Panc1 (cell line): ENCODE measurements at regions not wholly inside any gene's neighbourhood (a gene's known extent, or its start where the extent isn't known, plus 50 kb on each side); places are given as distances from the start of the nearest gene placed in this dataset.

Source experiments
- ATAC-seq: fragments of 200-7000 bp; cut with Tn5 transposase; 2 replicates; pipeline ENCODE4 v1.9.1; 2020; ENCODE audit warnings: mild to moderate bottlenecking, moderate library complexity
- BruUV-seq: library from RNA; stranded (reverse); fragments of 400-500 nt; replicated peaks from 2 replicates; lab custom pipeline; 2021; lab: Mats Ljungman, UMichigan
- CTCF ChIA-PET: fragments of 300-600 bp; sonication (Branson Sonifier 250); formaldehyde crosslinking; loops from one replicate; lab custom pipeline; 2022; ENCODE audit warnings: antibody characterized with exemption; lab: Charles Lee
- POLR2A ChIA-PET: fragments of 300-600 bp; sonication (Branson Sonifier 250); formaldehyde crosslinking; loops from one replicate; lab custom pipeline; 2022; ENCODE audit warnings: antibody characterized with exemption; lab: Charles Lee
- DNase-seq: peaks from one replicate; pipeline ENCODE4 v3.0.0-alpha.2; 2010; ENCODE audit warnings: low read depth, low spot score
- H3K27ac ChIP-seq: 2 replicates; pipeline ENCODE4 v1.5.1; 2011; ENCODE audit warnings: mild to moderate bottlenecking, low read length, inconsistent platforms
- H3K27me3 ChIP-seq: fragments of 200-500 bp; sonication (Bioruptor generic); 2 replicates; pipeline ENCODE4 v1.6.0; 2014; ENCODE audit warnings: low read length, inconsistent platforms; ENCODE audit not compliant: control insufficient read depth, insufficient read depth
- H3K36me3 ChIP-seq: fragments of 200-500 bp; sonication (Bioruptor generic); 2 replicates; pipeline ENCODE4 v1.5.1; 2014; ENCODE audit warnings: inconsistent platforms, mild to moderate bottlenecking, low read length, moderate library complexity; ENCODE audit not compliant: control insufficient read depth, insufficient read depth
- H3K4me1 ChIP-seq: 2 replicates; pipeline ENCODE4 v1.5.1; 2011; ENCODE audit warnings: inconsistent platforms, mild to moderate bottlenecking, low read length, moderate library complexity; ENCODE audit not compliant: control insufficient read depth, insufficient read depth
- H3K4me3 ChIP-seq, 2 experiments: 2 replicates each; pipeline ENCODE4 v1.5.1; 2011 to 2012; ENCODE audit warnings: low read depth in 2 of 2, low read length in 2 of 2, mild to moderate bottlenecking in 2 of 2, inconsistent platforms in 1 of 2, moderate library complexity in 1 of 2
- H3K9me3 ChIP-seq: fragments of 200-500 bp; sonication (Bioruptor generic); 2 replicates; pipeline ENCODE4 v1.5.1; 2014; ENCODE audit warnings: low read depth, mild to moderate bottlenecking, inconsistent platforms, low read length, moderate library complexity; ENCODE audit not compliant: control insufficient read depth, insufficient read depth
- POLR2AphosphoS5 ChIP-seq: IDR thresholded peaks from 2 replicates; pipeline ENCODE4 v1.6.1; 2012; ENCODE audit warnings: mild to moderate bottlenecking, low read depth, low read length, moderate library complexity
- SIN3A ChIP-seq: IDR thresholded peaks from 2 replicates; pipeline ENCODE4 v1.6.1; 2012; ENCODE audit warnings: low read depth, mild to moderate bottlenecking, low read length, moderate library complexity, borderline replicate concordance; ENCODE audit not compliant: insufficient read depth
- TCF7L2 ChIP-seq: IDR thresholded peaks from 2 replicates; pipeline ENCODE4 v1.6.1; 2011; ENCODE audit warnings: mild to moderate bottlenecking, low read depth, low read length, inconsistent platforms
- in situ Hi-C: cut with HindIII; loops from 2 replicates; pipeline ENCODE4 v1.10.0; 2016; ENCODE audit warnings: low sequenced_read_pairs, low pct_unique_long_range_greater_than_20kb
- intact Hi-C: fragments of 100-400 bp; cut with micrococcal nuclease; formaldehyde crosslinking; loops from one replicate; pipeline ENCODE4 v1.10.0; 2022; ENCODE audit not compliant: unreplicated experiment
- TF ChIP-seq, protein P1 (sequence below), 2 experiments: IDR thresholded peaks; 2 replicates each; pipeline ENCODE4 v1.6.1; 2011 to 2012; ENCODE audit warnings: low read depth in 2 of 2, control low read depth in 1 of 2, low read length in 1 of 2, mild to moderate bottlenecking in 1 of 2, moderate library complexity in 1 of 2; ENCODE audit not compliant: insufficient read depth in 1 of 2
- TF ChIP-seq, protein P2 (sequence below): fragments of 450-650 bp; IDR thresholded peaks from 2 replicates; pipeline ENCODE4 v1.5.1; 2017; ENCODE audit warnings: mild to moderate bottlenecking

DNA sequence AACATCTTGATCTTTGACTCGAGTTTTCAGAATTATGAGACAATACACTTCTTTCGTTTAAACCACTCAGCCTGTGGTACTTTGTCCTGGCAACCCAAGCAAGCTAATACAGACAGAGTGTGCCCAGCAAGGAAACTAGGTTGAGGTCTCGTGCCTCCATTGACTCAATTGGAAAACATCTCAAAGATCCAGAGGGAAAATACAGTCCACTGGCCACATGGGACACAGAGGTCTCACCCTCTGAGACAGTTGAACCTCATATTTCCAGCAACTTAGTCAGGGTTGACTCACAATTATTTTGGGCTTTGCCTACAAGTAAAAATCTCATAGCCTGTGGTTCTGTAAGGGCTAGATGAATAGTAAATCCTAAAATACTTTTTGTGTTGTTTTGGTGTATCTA lies 631.5 kb downstream of the MTRR start:
- ATAC-seq (no peak), DNase-seq (no peak)
- Histone ChIP-seq H3K36me3 (no peaks in the 10 kb centered on the region), H3K4me3 (no peak overlapping the region), H3K27me3 (no peaks in the 10 kb centered on the region), H3K27ac (no peak overlapping the region), H3K4me1 (no peaks in the 10 kb centered on the region), H3K9me3 (no peaks in the 10 kb centered on the region)
- no TSS peak for BruUV-seq
- CTCF ChIA-PET: no interaction called here
- intact Hi-C loops (no loop called here), in situ Hi-C loops (no loop called here)
- POLR2A ChIA-PET: no interaction called here
- TF ChIP-seq, protein P1, sequence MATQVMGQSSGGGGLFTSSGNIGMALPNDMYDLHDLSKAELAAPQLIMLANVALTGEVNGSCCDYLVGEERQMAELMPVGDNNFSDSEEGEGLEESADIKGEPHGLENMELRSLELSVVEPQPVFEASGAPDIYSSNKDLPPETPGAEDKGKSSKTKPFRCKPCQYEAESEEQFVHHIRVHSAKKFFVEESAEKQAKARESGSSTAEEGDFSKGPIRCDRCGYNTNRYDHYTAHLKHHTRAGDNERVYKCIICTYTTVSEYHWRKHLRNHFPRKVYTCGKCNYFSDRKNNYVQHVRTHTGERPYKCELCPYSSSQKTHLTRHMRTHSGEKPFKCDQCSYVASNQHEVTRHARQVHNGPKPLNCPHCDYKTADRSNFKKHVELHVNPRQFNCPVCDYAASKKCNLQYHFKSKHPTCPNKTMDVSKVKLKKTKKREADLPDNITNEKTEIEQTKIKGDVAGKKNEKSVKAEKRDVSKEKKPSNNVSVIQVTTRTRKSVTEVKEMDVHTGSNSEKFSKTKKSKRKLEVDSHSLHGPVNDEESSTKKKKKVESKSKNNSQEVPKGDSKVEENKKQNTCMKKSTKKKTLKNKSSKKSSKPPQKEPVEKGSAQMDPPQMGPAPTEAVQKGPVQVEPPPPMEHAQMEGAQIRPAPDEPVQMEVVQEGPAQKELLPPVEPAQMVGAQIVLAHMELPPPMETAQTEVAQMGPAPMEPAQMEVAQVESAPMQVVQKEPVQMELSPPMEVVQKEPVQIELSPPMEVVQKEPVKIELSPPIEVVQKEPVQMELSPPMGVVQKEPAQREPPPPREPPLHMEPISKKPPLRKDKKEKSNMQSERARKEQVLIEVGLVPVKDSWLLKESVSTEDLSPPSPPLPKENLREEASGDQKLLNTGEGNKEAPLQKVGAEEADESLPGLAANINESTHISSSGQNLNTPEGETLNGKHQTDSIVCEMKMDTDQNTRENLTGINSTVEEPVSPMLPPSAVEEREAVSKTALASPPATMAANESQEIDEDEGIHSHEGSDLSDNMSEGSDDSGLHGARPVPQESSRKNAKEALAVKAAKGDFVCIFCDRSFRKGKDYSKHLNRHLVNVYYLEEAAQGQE (IDR thresholded peaks at IDR 0.05; ENCODE audit: insufficient read depth in 1 of 2, low read depth in 2 of 2, low read length in 1 of 2): no peak
- TF ChIP-seq, protein P2, sequence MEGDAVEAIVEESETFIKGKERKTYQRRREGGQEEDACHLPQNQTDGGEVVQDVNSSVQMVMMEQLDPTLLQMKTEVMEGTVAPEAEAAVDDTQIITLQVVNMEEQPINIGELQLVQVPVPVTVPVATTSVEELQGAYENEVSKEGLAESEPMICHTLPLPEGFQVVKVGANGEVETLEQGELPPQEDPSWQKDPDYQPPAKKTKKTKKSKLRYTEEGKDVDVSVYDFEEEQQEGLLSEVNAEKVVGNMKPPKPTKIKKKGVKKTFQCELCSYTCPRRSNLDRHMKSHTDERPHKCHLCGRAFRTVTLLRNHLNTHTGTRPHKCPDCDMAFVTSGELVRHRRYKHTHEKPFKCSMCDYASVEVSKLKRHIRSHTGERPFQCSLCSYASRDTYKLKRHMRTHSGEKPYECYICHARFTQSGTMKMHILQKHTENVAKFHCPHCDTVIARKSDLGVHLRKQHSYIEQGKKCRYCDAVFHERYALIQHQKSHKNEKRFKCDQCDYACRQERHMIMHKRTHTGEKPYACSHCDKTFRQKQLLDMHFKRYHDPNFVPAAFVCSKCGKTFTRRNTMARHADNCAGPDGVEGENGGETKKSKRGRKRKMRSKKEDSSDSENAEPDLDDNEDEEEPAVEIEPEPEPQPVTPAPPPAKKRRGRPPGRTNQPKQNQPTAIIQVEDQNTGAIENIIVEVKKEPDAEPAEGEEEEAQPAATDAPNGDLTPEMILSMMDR: no peak

DNA sequence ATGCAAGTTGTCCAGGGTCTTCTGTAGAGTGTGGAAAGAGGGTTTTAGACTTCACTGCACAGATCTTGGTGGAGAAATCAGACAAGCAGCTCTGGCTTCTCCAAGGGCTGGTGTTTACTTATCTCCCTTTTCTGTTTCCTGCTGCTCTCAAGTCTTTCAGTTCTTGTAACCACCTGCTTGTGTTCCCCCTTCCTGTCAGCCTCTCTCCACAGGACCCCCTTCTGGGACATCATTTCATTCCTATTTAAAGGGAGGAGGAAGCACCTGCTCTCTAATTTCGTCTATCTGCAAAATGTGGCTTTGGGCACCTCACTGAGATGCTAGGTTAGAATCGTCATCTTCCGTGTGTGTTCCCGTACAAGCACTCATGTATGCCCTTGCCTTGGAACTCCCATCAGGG lies 636.2 kb downstream of the MTRR start:
- ChIA-PET POLR2A (no interaction called here), CTCF (no interaction called here)
- BruUV-seq: no TSS peak
- no peak for DNase-seq
- Histone ChIP-seq H3K27me3 (no peaks in the 10 kb centered on the region), H3K36me3 (no peaks in the 10 kb centered on the region), H3K27ac (no peak overlapping the region), H3K9me3 (no peaks in the 10 kb centered on the region), H3K4me3 (no peak overlapping the region), H3K4me1 (no peaks in the 10 kb centered on the region)
- TF ChIP-seq, protein P2: no peak
- TF ChIP-seq TCF7L2: no peak
- TF ChIP-seq POLR2AphosphoS5: no peak
- no peak for TF ChIP-seq SIN3A
- TF ChIP-seq, protein P1 (IDR thresholded peaks at IDR 0.05; ENCODE audit: insufficient read depth in 1 of 2, low read depth in 2 of 2, low read length in 1 of 2): no peak
- intact Hi-C loops: no loop called here
- ATAC-seq: no peak
- in situ Hi-C loops: no loop called here
